NT2/D1 (cell line): ENCODE measurements at regions not wholly inside any gene's neighbourhood (a gene's known extent, or its start where the extent isn't known, plus 50 kb on each side); places are given as distances from the start of the nearest gene placed in this dataset.

Source experiments
- DNase-seq: peaks from one replicate; pipeline ENCODE4 v3.0.0-alpha.2; 2011; ENCODE audit warnings: low read depth, low spot score
- H3K27me3 ChIP-seq: 2 replicates; pipeline ENCODE4 v1.6.0; 2011; ENCODE audit warnings: mild to moderate bottlenecking; ENCODE audit not compliant: insufficient read length, insufficient read depth
- H3K36me3 ChIP-seq: 2 replicates; pipeline ENCODE4 v1.6.1; 2011; ENCODE audit warnings: mild to moderate bottlenecking, low read length, mixed read lengths; ENCODE audit not compliant: insufficient read depth, insufficient read length
- H3K4me1 ChIP-seq: 2 replicates; pipeline ENCODE4 v1.5.1; 2011; ENCODE audit not compliant: insufficient read depth, insufficient read length
- H3K4me3 ChIP-seq: 2 replicates; pipeline ENCODE4 v1.5.1; 2011; ENCODE audit warnings: low read depth; ENCODE audit not compliant: insufficient read length
- H3K9ac ChIP-seq: 2 replicates; pipeline ENCODE4 v1.6.0; 2011; ENCODE audit warnings: low read depth; ENCODE audit not compliant: insufficient read length
- H3K9me3 ChIP-seq: 2 replicates; pipeline ENCODE4 v1.5.1; 2011; ENCODE audit warnings: mild to moderate bottlenecking, low read length; ENCODE audit not compliant: insufficient read depth
- SUZ12 ChIP-seq: IDR thresholded peaks from 2 replicates; pipeline ENCODE4 v1.6.1; 2011; ENCODE audit not compliant: insufficient read length, insufficient read depth; ENCODE audit errors: extremely low read depth
- YY1 ChIP-seq: IDR thresholded peaks from 2 replicates; pipeline ENCODE4 v1.6.1; 2011; ENCODE audit not compliant: insufficient read length, insufficient read depth
- ZNF274 ChIP-seq: IDR thresholded peaks from 2 replicates; pipeline ENCODE4 v1.6.1; 2011; ENCODE audit warnings: mild to moderate bottlenecking, low read depth, low read length

GRCh38 chr20:52793339-52793963, 178.7 kb upstream of the TSHZ2 start:
- no peak for DNase-seq
- Histone ChIP-seq H3K9ac (no peak overlapping the region), H3K9me3 (no peaks in the 10 kb centered on the region), H3K27me3 (no peaks in the 10 kb centered on the region), H3K4me1 (no peaks in the 10 kb centered on the region), H3K4me3 (no peak overlapping the region), H3K36me3 (no peaks in the 10 kb centered on the region)
- TF ChIP-seq ZNF274 (no peak), SUZ12 (no peak), YY1 (no peak)

GRCh38 chr20:52791091-52791490, 181.1 kb upstream of the TSHZ2 start:
- DNase-seq: no peak
- H3K9me3 ChIP-seq: no peaks in the 10 kb centered on the region
- no peak for TF ChIP-seq YY1
- no peak for TF ChIP-seq ZNF274
- TF ChIP-seq SUZ12: no peak
- no peak overlapping the region for H3K4me3 ChIP-seq
- no peak overlapping the region for H3K9ac ChIP-seq
- no peaks in the 10 kb centered on the region for H3K27me3 ChIP-seq
- H3K36me3 ChIP-seq: no peaks in the 10 kb centered on the region
- H3K4me1 ChIP-seq: no peaks in the 10 kb centered on the region

DNA sequence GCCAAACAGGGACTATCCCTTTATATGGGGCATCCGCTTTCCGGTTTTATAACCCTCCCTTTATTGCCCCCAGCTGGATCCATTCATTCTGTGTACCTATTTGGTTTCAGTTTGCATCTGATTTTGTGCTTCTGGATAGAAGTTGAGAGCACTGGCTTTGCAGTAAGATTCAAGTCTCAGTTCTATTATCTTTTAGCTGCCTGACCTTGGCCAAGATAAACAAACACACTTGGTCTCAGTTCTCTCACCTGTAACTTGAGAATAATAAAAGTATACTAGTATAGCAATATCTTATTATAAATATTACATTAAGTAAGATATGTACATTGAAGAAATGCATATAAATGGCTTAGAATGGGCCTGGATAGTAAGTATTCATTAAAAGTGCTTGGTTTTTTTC, 182.4 kb upstream of the TSHZ2 start:
- H3K4me1 ChIP-seq: no peaks in the 10 kb centered on the region
- no peaks in the 10 kb centered on the region for H3K9me3 ChIP-seq
- TF ChIP-seq ZNF274 (no peak), YY1 (no peak), SUZ12 (no peak)
- DNase-seq: no peak
- H3K9ac ChIP-seq: no peak overlapping the region
- H3K4me3 ChIP-seq: no peak overlapping the region
- H3K36me3 ChIP-seq: no peaks in the 10 kb centered on the region
- no peaks in the 10 kb centered on the region for H3K27me3 ChIP-seq

- no peak for DNase-seq
- Histone ChIP-seq H3K27me3 (no peaks in the 10 kb centered on the region), H3K4me1 (no peaks in the 10 kb centered on the region), H3K4me3 (no peak overlapping the region), H3K9me3 (no peaks in the 10 kb centered on the region), H3K9ac (no peak overlapping the region), H3K36me3 (no peaks in the 10 kb centered on the region)
- TF ChIP-seq YY1: no peak
- no peak for TF ChIP-seq ZNF274
- TF ChIP-seq SUZ12: no peak
These were observed 184.2 kb upstream of the TSHZ2 start for GRCh38 chr20:52787962-52788361.

DNA sequence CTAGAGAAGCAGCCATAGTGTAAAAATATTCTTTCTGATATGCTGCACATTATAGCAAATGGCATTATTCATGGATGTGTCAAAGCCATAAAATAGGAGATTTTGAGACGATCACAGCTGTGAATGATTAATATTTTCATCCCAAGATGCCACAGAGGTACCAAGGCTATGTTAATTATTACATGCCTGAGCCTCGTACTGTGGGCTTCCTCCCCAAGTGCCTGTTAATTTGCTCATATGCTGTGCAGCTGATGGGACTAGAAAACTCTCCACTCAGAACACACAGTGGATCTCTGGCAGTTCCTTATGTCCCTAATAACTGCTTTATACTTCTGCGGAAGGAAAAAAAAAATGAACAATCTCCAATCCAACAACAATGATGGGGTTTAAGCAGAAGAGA, 184.9 kb upstream of the TSHZ2 start:
- Histone ChIP-seq H3K9ac (no peak overlapping the region), H3K4me1 (no peaks in the 10 kb centered on the region), H3K36me3 (no peaks in the 10 kb centered on the region), H3K4me3 (no peak overlapping the region), H3K9me3 (no peaks in the 10 kb centered on the region), H3K27me3 (no peaks in the 10 kb centered on the region)
- TF ChIP-seq ZNF274 (no peak), YY1 (no peak), SUZ12 (no peak)
- DNase-seq: no peak

- no peak for DNase-seq
- Histone ChIP-seq H3K4me3 (no peak overlapping the region), H3K9me3 (no peaks in the 10 kb centered on the region), H3K27me3 (no peaks in the 10 kb centered on the region), H3K9ac (no peak overlapping the region), H3K36me3 (no peaks in the 10 kb centered on the region), H3K4me1 (no peaks in the 10 kb centered on the region)
- TF ChIP-seq ZNF274: no peak
- TF ChIP-seq SUZ12: no peak
- TF ChIP-seq YY1: no peak
These were observed 186.5 kb upstream of the TSHZ2 start for GRCh38 chr20:52785679-52786078.

GRCh38 chr20:52783769-52784168, 188.4 kb upstream of the TSHZ2 start:
- H3K27me3 ChIP-seq: no peaks in the 10 kb centered on the region
- H3K9me3 ChIP-seq: no peaks in the 10 kb centered on the region
- no peak overlapping the region for H3K4me3 ChIP-seq
- no peaks in the 10 kb centered on the region for H3K4me1 ChIP-seq
- peak; percentile 54 for DNase-seq
- no peak overlapping the region for H3K9ac ChIP-seq
- no peak for TF ChIP-seq SUZ12
- no peak for TF ChIP-seq YY1
- TF ChIP-seq ZNF274: no peak
- H3K36me3 ChIP-seq: no peaks in the 10 kb centered on the region

GRCh38 chr20:52780462-52780861, 191.7 kb upstream of the TSHZ2 start:
- H3K4me3 ChIP-seq: no peak overlapping the region
- no peak for DNase-seq
- H3K9ac ChIP-seq: no peak overlapping the region
- H3K9me3 ChIP-seq: no peaks in the 10 kb centered on the region
- H3K36me3 ChIP-seq: no peaks in the 10 kb centered on the region
- TF ChIP-seq SUZ12 (no peak), YY1 (no peak), ZNF274 (no peak)
- H3K27me3 ChIP-seq: no peaks in the 10 kb centered on the region
- no peaks in the 10 kb centered on the region for H3K4me1 ChIP-seq
